Fibroblast of lung (primary cell): ENCODE measurements at regions not wholly inside any gene's neighbourhood (a gene's known extent, or its start where the extent isn't known, plus 50 kb on each side); places are given as distances from the start of the nearest gene placed in this dataset.
A peak's percentile ranks its signal among the peaks of the same experiment; 100 is the strongest.
"Not testable (repeated sequence)": the region's sequence is repeated elsewhere in the genome, so short reads cannot be mapped to it uniquely, and the experiment has no call there.

Source experiments
- DNase-seq, 2 donors: peaks; one replicate each; pipeline versions ENCODE4 v3.0.0 to v3.0.0-alpha.2; 2010; ENCODE audit warnings: low read depth in 2 of 2
- H2AFZ ChIP-seq: 2 replicates; pipeline ENCODE4 v1.5.1; 2012; ENCODE audit warnings: low read length, control low read depth, inconsistent platforms
- H3K27ac ChIP-seq: 2 replicates; pipeline ENCODE4 v1.5.1; 2011; ENCODE audit warnings: low read length, control low read depth; ENCODE audit not compliant: insufficient read depth
- H3K27me3 ChIP-seq: 2 replicates; pipeline ENCODE4 v1.5.1; 2011; ENCODE audit warnings: mild to moderate bottlenecking, low read length; ENCODE audit not compliant: control insufficient read depth, insufficient read depth
- H3K36me3 ChIP-seq: 2 replicates; pipeline ENCODE4 v1.5.1; 2011; ENCODE audit warnings: low read length; ENCODE audit not compliant: control insufficient read depth, insufficient read depth
- H3K4me1 ChIP-seq: 2 replicates; pipeline ENCODE4 v1.5.1; 2011; ENCODE audit warnings: low read length; ENCODE audit not compliant: control insufficient read depth, insufficient read depth; ENCODE audit errors: extremely low read depth
- H3K4me2 ChIP-seq: 2 replicates; pipeline ENCODE4 v1.5.1; 2011; ENCODE audit warnings: low read length, control low read depth; ENCODE audit not compliant: insufficient read depth; ENCODE audit errors: extremely low read depth
- H3K4me3 ChIP-seq, 4 experiments: fragments of 200-600 bp in 1 of 4; sonication (generic) in 1 of 4; replicated peaks in 1 of 4; 2 replicates each; pipeline ENCODE4 v1.5.1; 2011 to 2016; ENCODE audit warnings: low read length in 4 of 4, low read depth in 3 of 4, mild to moderate bottlenecking in 3 of 4, control low read depth in 2 of 4, inconsistent platforms in 1 of 4, mixed read lengths in 1 of 4; ENCODE audit not compliant: insufficient read depth in 1 of 4; ENCODE audit errors: control extremely low read depth in 1 of 4
- H3K79me2 ChIP-seq: 2 replicates; pipeline ENCODE4 v1.5.1; 2012; ENCODE audit warnings: mild to moderate bottlenecking, low read length, inconsistent platforms; ENCODE audit not compliant: control insufficient read depth, insufficient read depth
- H3K9ac ChIP-seq: 2 replicates; pipeline ENCODE4 v1.5.1; 2011; ENCODE audit warnings: mild to moderate bottlenecking, low read length, control low read depth; ENCODE audit not compliant: insufficient read depth
- H3K9me3 ChIP-seq: 2 replicates; pipeline ENCODE4 v1.5.1; 2012; ENCODE audit warnings: low read depth, low read length; ENCODE audit not compliant: control insufficient read depth, insufficient read depth
- H4K20me1 ChIP-seq: 2 replicates; pipeline ENCODE4 v1.5.1; 2011; ENCODE audit warnings: low read length; ENCODE audit not compliant: control insufficient read depth, insufficient read depth; ENCODE audit errors: extremely low read depth
- CTCF ChIP-seq, 2 donors: IDR thresholded peaks in 1 of 2; conservative IDR thresholded peaks in 1 of 2; 1 replicate in 1 of 2; 2 replicates in 1 of 2; pipeline ENCODE4 v1.5.1; 2011 to 2012; ENCODE audit warnings: low read length in 2 of 2, control low read depth in 1 of 2, inconsistent platforms in 1 of 2, low read depth in 1 of 2, mild to moderate bottlenecking in 1 of 2
- EZH2 ChIP-seq: IDR thresholded peaks from 2 replicates; pipeline ENCODE4 v1.5.1; 2012; ENCODE audit warnings: low read length, control low read depth, mild to moderate bottlenecking; ENCODE audit errors: missing control alignments

DNA sequence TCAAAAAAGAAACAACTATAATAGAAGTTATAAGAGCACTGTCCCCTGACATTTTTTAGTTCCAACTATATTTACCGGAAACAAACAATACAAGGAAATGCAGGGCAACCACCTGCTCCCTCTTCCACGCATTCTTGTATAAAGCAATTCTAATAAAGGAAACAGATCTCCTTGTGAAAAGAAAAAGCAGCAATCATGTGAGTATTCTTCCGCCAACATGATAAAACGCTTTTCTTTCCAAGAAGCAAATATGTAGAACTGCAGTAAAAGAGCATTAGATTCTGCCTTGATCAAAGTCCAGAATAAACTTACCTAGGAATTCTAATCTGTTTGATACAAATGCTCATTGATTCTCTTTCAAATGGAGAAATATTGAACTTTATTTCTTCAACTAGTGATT lies 230.3 kb downstream of the CNTN3 start:
- Histone ChIP-seq H4K20me1 (no peaks in the 10 kb centered on the region), H3K4me3 (no peak overlapping the region), H3K9me3 (no peaks in the 10 kb centered on the region), H3K27me3 (no peaks in the 10 kb centered on the region), H3K79me2 (no peaks in the 10 kb centered on the region), H3K4me2 (no peak overlapping the region), H3K9ac (no peak overlapping the region), H2AFZ (no peak overlapping the region), H3K4me1 (no peaks in the 10 kb centered on the region), H3K27ac (no peak overlapping the region), H3K36me3 (no peaks in the 10 kb centered on the region)
- no peak for DNase-seq
- TF ChIP-seq CTCF (conservative IDR thresholded peaks at IDR 0.05 in 1 of 2, IDR thresholded peaks at IDR 0.05 in 1 of 2; ENCODE audit: low read depth in 1 of 2, low read length in 2 of 2) (no peak), EZH2 (no peak)

DNA sequence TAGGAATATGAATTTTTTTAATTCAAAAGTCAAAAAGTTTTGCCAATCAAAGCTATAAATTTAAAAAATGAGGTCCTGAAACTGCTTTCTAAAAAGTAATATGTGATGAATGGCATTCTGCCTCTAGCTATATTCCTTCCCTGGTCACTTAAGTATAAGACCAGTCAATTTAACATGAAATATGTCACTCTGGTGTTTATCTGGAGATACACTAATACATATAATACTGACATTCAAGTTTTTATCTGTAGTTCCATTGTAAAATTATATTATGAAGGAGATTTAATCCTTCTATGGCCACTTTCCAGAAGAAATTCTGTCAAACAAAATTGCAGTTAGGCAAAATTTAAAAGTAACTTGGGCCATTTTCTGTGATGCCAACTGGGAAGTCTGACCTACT lies 236.8 kb downstream of the CNTN3 start:
- Histone ChIP-seq H3K4me3 (no peak overlapping the region), H3K4me1 (no peaks in the 10 kb centered on the region), H3K27ac (no peak overlapping the region), H3K36me3 (no peaks in the 10 kb centered on the region), H4K20me1 (no peaks in the 10 kb centered on the region), H3K79me2 (no peaks in the 10 kb centered on the region), H3K27me3 (no peaks in the 10 kb centered on the region), H2AFZ (no peak overlapping the region), H3K9ac (no peak overlapping the region), H3K4me2 (no peak overlapping the region), H3K9me3 (no peaks in the 10 kb centered on the region)
- no peak for TF ChIP-seq EZH2
- no peak for TF ChIP-seq CTCF (conservative IDR thresholded peaks at IDR 0.05 in 1 of 2, IDR thresholded peaks at IDR 0.05 in 1 of 2; ENCODE audit: low read depth in 1 of 2, low read length in 2 of 2)
- DNase-seq = no peak

DNA sequence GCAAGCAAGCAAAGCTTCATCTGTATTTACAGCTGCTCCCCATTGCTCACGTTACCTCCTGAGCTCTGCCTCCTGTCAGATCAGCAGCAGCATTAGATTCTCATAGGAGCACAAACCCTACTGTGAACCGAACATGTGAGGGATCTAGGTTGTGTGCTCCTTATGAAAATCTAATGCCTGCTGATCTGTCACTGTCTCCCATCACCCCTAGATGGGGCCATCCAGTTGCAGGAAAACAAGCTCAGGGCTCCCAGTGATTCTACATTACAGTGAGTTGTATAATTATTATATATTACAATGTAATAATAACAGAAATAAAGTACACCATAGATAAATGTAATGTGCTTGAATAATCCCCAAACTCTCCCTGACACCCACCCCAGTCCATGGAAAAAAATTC lies 238.1 kb downstream of the CNTN3 start:
- peak in 1 of 2 donors; percentile 11 for DNase-seq
- not testable (repeated sequence) for H3K4me2 ChIP-seq, H2AFZ ChIP-seq, H3K79me2 ChIP-seq, H4K20me1 ChIP-seq, H3K4me1 ChIP-seq, H3K27me3 ChIP-seq, H3K9ac ChIP-seq, H3K36me3 ChIP-seq, H3K4me3 ChIP-seq, H3K27ac ChIP-seq, H3K9me3 ChIP-seq
- TF ChIP-seq CTCF (conservative IDR thresholded peaks at IDR 0.05 in 1 of 2, IDR thresholded peaks at IDR 0.05 in 1 of 2; ENCODE audit: low read depth in 1 of 2, low read length in 2 of 2) = peak; percentile 35 to 49
